Activated CD4-positive, alpha-beta T cell treated with anti-CD3 and anti-CD28 coated beads, Interleukin-2, amount 10 ng/mL, durations not matched to agents 24 days and 14 days (primary cell): ENCODE measurements at regions not wholly inside any gene's neighbourhood (a gene's known extent, or its start where the extent isn't known, plus 50 kb on each side); places are given as distances from the start of the nearest gene placed in this dataset.
A peak's percentile ranks its signal among the peaks of the same experiment; 100 is the strongest.
"Not testable (repeated sequence)": the region's sequence is repeated elsewhere in the genome, so short reads cannot be mapped to it uniquely, and the experiment has no call there.

Experiments used
- DNase-seq: peaks from one replicate; pipeline ENCODE4 v3.0.0; 2022
- H3K27ac Mint-ChIP-seq: one replicate; pipeline ENCODE4 v1.8.0; 2022; ENCODE audit warnings: mild to moderate bottlenecking, mixed read lengths
- H3K27me3 Mint-ChIP-seq: one replicate; pipeline ENCODE4 v1.8.0; 2022; ENCODE audit warnings: mixed read lengths
- H3K36me3 Mint-ChIP-seq: one replicate; pipeline ENCODE4 v1.8.0; 2022; ENCODE audit warnings: low read depth, mild to moderate bottlenecking, mixed read lengths
- H3K4me1 Mint-ChIP-seq: one replicate; pipeline ENCODE4 v1.8.0; 2021; ENCODE audit warnings: mixed read lengths
- H3K4me3 Mint-ChIP-seq: one replicate; pipeline ENCODE4 v1.8.0; 2022; ENCODE audit warnings: mild to moderate bottlenecking, moderate library complexity, mixed read lengths
- H3K9me3 Mint-ChIP-seq: one replicate; pipeline ENCODE4 v1.8.0; 2021; ENCODE audit warnings: mixed read lengths
- intact Hi-C: fragments of 100-400 bp; cut with micrococcal nuclease; formaldehyde crosslinking; loops from one replicate; pipeline ENCODE4 v1.15.1; 2023

- Mint-ChIP-seq H3K27me3 (no peaks in the 10 kb centered on the region), H3K36me3 (no peaks in the 10 kb centered on the region), H3K9me3 (no peaks in the 10 kb centered on the region), H3K4me3 (no peak overlapping the region), H3K4me1 (no peaks in the 10 kb centered on the region), H3K27ac (no peak overlapping the region)
- DNase-seq, result no peak
- intact Hi-C loops, result no loop called here
These were observed 357.8 kb downstream of the TBL1XR1 start for GRCh38 chr3:176839466-176839865.

GRCh38 chr3:176827244-176827643, 370.0 kb downstream of the TBL1XR1 start:
- DNase-seq, H3K4me3 Mint-ChIP-seq, H3K9me3 Mint-ChIP-seq, H3K36me3 Mint-ChIP-seq, intact Hi-C loops, H3K27ac Mint-ChIP-seq, H3K4me1 Mint-ChIP-seq, H3K27me3 Mint-ChIP-seq: not testable (repeated sequence)

DNA sequence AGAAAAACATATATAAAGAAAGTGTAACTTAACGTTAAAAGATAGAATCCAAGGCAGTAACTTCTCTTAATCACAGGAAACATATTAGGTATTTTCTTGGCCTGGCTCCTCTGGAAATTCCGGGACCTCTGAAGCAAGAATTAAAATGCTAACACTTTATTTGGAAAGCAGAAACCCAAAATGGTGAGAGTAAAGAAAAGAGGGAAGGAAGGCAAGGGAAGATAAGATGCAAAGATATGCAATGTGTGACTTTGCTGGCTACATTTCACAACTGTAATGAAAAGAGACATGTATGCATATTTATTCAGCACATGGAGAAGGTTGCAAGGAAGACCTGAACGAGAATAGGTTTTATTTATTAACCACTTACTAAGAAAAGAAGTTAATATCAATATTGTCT, 372.5 kb downstream of the TBL1XR1 start:
- Mint-ChIP-seq H3K36me3 (no peaks in the 10 kb centered on the region), H3K4me3 (no peak overlapping the region), H3K27me3 (no peaks in the 10 kb centered on the region), H3K27ac (no peak overlapping the region), H3K9me3 (no peaks in the 10 kb centered on the region), H3K4me1 (no peaks in the 10 kb centered on the region)
- intact Hi-C loops, result no loop called here
- no peak for DNase-seq

DNA sequence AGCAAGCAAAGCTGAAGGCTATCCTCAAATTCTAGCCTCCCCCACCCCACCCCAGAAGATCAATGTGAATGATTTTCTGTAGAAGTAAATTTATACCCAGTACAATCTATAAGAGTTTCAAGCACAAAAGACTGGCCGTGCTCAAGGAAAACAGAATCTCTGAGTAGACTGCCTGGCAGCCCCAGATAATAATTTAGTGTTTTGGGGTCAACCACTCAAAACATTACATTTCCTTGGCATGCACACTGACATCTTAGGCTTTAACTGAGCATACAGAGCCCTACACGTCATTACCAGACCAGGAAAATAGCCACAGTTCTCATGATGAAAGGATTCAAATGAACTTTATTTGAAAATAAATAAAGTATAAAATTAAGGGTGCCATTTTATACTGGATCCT, 376.5 kb downstream of the TBL1XR1 start:
- Mint-ChIP-seq H3K4me3 (no peak overlapping the region), H3K27me3 (no peaks in the 10 kb centered on the region), H3K9me3 (no peaks in the 10 kb centered on the region), H3K27ac (no peak overlapping the region), H3K36me3 (no peaks in the 10 kb centered on the region), H3K4me1 (no peaks in the 10 kb centered on the region)
- intact Hi-C loops, result no loop called here
- DNase-seq, result no peak

GRCh38 chr3:176816937-176817336, 380.3 kb downstream of the TBL1XR1 start:
- H3K9me3 Mint-ChIP-seq, result no peaks in the 10 kb centered on the region
- intact Hi-C loops, result no loop called here
- no peak for DNase-seq
- H3K36me3 Mint-ChIP-seq, result no peaks in the 10 kb centered on the region
- H3K27me3 Mint-ChIP-seq, result no peaks in the 10 kb centered on the region
- H3K27ac Mint-ChIP-seq, result no peak overlapping the region
- no peaks in the 10 kb centered on the region for H3K4me1 Mint-ChIP-seq
- no peak overlapping the region for H3K4me3 Mint-ChIP-seq

GRCh38 chr3:176814285-176814684, 383.0 kb downstream of the TBL1XR1 start:
- no peaks in the 10 kb centered on the region for H3K4me1 Mint-ChIP-seq
- H3K4me3 Mint-ChIP-seq, result no peak overlapping the region

DNA sequence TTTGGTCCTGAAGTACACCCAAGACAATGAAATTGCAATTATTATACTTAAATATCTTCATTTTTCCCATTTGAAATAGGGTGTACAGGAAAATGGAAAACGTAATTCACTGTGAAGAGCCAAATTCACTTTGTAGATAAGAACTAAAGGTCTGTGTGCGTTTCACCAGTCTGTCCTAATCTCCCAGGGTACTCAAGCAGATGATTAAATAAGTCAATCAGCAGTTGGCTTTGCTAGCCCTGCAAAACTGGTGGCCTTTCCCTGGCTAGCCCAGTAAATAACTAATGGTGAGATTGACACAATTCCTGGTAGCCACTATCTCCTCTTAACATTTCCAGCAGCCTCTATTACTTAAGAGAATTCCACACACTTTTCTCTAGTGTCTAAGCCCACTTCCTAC, 389.3 kb downstream of the TBL1XR1 start:
- intact Hi-C loops, result no loop called here
- Mint-ChIP-seq H3K4me3 (no peak overlapping the region), H3K27me3 (no peaks in the 10 kb centered on the region), H3K36me3 (no peaks in the 10 kb centered on the region), H3K9me3 (no peaks in the 10 kb centered on the region), H3K4me1 (no peaks in the 10 kb centered on the region), H3K27ac (no peak overlapping the region)
- DNase-seq, result no peak

More at GRCh38 chr3:176814285-176814684, 383.0 kb downstream of the TBL1XR1 start:
- H3K27ac Mint-ChIP-seq, result no peak overlapping the region
- no peaks in the 10 kb centered on the region for H3K27me3 Mint-ChIP-seq
- H3K9me3 Mint-ChIP-seq, result no peaks in the 10 kb centered on the region
- peak; percentile 66 for DNase-seq
- intact Hi-C loops, result no loop called here
- H3K36me3 Mint-ChIP-seq, result no peaks in the 10 kb centered on the region

DNA sequence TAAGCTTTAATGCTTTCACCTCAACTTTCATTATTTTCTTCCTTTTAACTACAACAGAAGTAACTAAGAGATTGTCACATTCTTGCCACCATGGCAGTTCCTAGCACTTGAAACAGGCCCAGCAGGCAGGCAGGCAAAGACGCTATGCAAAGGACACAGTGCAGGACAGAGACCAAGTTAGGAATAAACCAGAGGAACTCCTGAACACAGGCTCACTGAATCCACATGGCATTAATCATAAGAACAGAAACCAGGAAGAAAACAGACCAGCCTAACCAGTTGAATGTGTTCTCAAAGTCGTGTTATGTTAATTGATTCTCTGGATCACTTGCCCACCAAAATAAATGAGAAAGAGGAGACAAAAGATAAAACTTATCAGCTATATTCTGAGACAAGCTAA, 397.6 kb downstream of the TBL1XR1 start:
- H3K9me3 Mint-ChIP-seq, result no peaks in the 10 kb centered on the region
- H3K27me3 Mint-ChIP-seq, result no peaks in the 10 kb centered on the region
- H3K4me3 Mint-ChIP-seq, result no peak overlapping the region
- no peaks in the 10 kb centered on the region for H3K36me3 Mint-ChIP-seq
- H3K27ac Mint-ChIP-seq, result no peak overlapping the region
- no peak for DNase-seq
- H3K4me1 Mint-ChIP-seq, result no peaks in the 10 kb centered on the region
- intact Hi-C loops, result no loop called here

DNA sequence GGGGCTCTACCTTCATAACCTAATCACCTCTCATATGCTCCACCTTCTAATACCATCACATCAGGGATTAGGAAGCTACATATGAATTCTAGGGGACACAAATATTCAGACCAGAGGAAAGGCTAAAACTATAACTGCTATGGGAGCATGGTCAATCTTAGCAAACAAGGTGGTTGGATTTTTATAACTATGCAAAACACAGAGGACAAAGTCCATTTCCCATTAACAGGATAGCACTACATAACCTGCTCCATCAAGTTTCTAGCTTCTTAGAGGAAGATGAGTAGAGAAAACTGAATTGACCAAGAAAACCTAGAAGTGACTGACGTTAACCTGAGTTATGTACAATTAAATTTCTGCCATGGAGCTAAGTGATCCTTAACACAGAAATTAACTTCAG, 398.6 kb downstream of the TBL1XR1 start:
- no peak overlapping the region for H3K4me3 Mint-ChIP-seq
- no peaks in the 10 kb centered on the region for H3K9me3 Mint-ChIP-seq
- no peaks in the 10 kb centered on the region for H3K4me1 Mint-ChIP-seq
- H3K36me3 Mint-ChIP-seq, result no peaks in the 10 kb centered on the region
- H3K27ac Mint-ChIP-seq, result no peak overlapping the region
- no peak for DNase-seq
- H3K27me3 Mint-ChIP-seq, result peaks cover 2% of the 10 kb centered on the region
- intact Hi-C loops, result no loop called here

- Mint-ChIP-seq H3K27ac (no peak overlapping the region), H3K9me3 (no peaks in the 10 kb centered on the region), H3K4me3 (no peak overlapping the region), H3K36me3 (no peaks in the 10 kb centered on the region), H3K4me1 (no peaks in the 10 kb centered on the region), H3K27me3 (peaks cover 2% of the 10 kb centered on the region)
- DNase-seq, result no peak
- intact Hi-C loops, result no loop called here
These were observed 400.9 kb downstream of the TBL1XR1 start for GRCh38 chr3:176796371-176796770.

GRCh38 chr3:176795891-176796290, 401.4 kb downstream of the TBL1XR1 start:
- no peak overlapping the region for H3K4me3 Mint-ChIP-seq
- H3K4me1 Mint-ChIP-seq, result no peaks in the 10 kb centered on the region
- peaks cover 2% of the 10 kb centered on the region for H3K27me3 Mint-ChIP-seq
- H3K27ac Mint-ChIP-seq, result no peak overlapping the region
- DNase-seq, result no peak
- no peaks in the 10 kb centered on the region for H3K9me3 Mint-ChIP-seq
- intact Hi-C loops, result no loop called here
- no peaks in the 10 kb centered on the region for H3K36me3 Mint-ChIP-seq

DNA sequence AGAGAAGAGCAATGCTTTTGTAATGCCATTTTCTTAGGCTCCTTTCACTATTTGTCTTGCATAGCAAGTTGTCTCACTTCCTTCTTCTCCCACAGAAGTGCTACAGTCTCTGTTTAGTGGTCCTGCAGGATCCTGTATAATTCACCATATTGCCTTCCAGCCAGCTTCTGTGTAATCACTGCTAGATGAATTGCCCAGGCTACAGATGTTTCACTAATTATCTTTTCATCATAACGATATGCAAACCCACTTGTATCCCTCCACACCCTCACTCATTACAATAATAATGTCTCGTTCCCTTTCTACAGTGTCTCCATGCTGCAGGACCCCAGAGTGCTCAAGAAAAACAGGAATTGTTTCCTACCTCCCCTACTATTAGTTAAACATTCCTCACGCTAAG, 402.9 kb downstream of the TBL1XR1 start:
- intact Hi-C loops, result no loop called here
- Mint-ChIP-seq H3K4me1 (no peaks in the 10 kb centered on the region), H3K27me3 (peaks cover 2% of the 10 kb centered on the region), H3K27ac (no peak overlapping the region), H3K9me3 (no peaks in the 10 kb centered on the region), H3K4me3 (no peak overlapping the region), H3K36me3 (no peaks in the 10 kb centered on the region)
- no peak for DNase-seq

- DNase-seq, result no peak
- intact Hi-C loops, result no loop called here
- peaks cover 2% of the 10 kb centered on the region for H3K27me3 Mint-ChIP-seq
- H3K36me3 Mint-ChIP-seq, result no peaks in the 10 kb centered on the region
- H3K4me1 Mint-ChIP-seq, result no peaks in the 10 kb centered on the region
- no peak overlapping the region for H3K4me3 Mint-ChIP-seq
- no peak overlapping the region for H3K27ac Mint-ChIP-seq
- no peaks in the 10 kb centered on the region for H3K9me3 Mint-ChIP-seq
These were observed 407.3 kb downstream of the TBL1XR1 start for GRCh38 chr3:176789947-176790346.

GRCh38 chr3:176789281-176789705, 408.0 kb downstream of the TBL1XR1 start:
- H3K4me1 Mint-ChIP-seq, result no peaks in the 10 kb centered on the region
- H3K27ac Mint-ChIP-seq, result no peak overlapping the region

GRCh38 chr3:176787506-176787905, 409.8 kb downstream of the TBL1XR1 start:
- Mint-ChIP-seq H3K4me3 (no peak overlapping the region), H3K27me3 (no peaks in the 10 kb centered on the region), H3K4me1 (no peaks in the 10 kb centered on the region), H3K27ac (no peak overlapping the region), H3K36me3 (no peaks in the 10 kb centered on the region), H3K9me3 (no peaks in the 10 kb centered on the region)
- intact Hi-C loops, result no loop called here
- no peak for DNase-seq

More at GRCh38 chr3:176789281-176789705, 408.0 kb downstream of the TBL1XR1 start:
- no peak for DNase-seq
- Mint-ChIP-seq H3K36me3 (no peaks in the 10 kb centered on the region), H3K27me3 (no peaks in the 10 kb centered on the region), H3K4me3 (no peak overlapping the region), H3K9me3 (no peaks in the 10 kb centered on the region)
- intact Hi-C loops, result no loop called here
